Small intestine (tissue), 7 donors: ENCODE measurements at regions not wholly inside any gene's neighbourhood (a gene's known extent, or its start where the extent isn't known, plus 50 kb on each side); places are given as distances from the start of the nearest gene placed in this dataset.

Source experiments
- DNase-seq, 2 donors: peaks; one replicate each; pipeline versions ENCODE4 v3.0.0 to v3.0.0-alpha.2; 2013
- FAIRE-seq: peaks from 2 replicates; lab custom pipeline; 2012; peaks lifted over from hg19 to GRCh38; lab: Jason Lieb, UNC
- H3K27ac ChIP-seq, 3 donors: one replicate each; pipeline ENCODE4 v1.5.1; 2013; ENCODE audit warnings: low read length in 2 of 3, mild to moderate bottlenecking in 2 of 3, control low read depth in 1 of 3, inconsistent platforms in 1 of 3, low read depth in 1 of 3, moderate library complexity in 1 of 3
- H3K27me3 ChIP-seq, 3 donors: one replicate each; pipeline ENCODE4 v1.6.1; 2013; ENCODE audit warnings: low read length in 3 of 3, inconsistent platforms in 1 of 3; ENCODE audit not compliant: control insufficient read depth in 3 of 3, insufficient read depth in 3 of 3
- H3K36me3 ChIP-seq, 3 donors: one replicate each; pipeline ENCODE4 v1.6.1; 2013; ENCODE audit warnings: low read length in 3 of 3, inconsistent platforms in 1 of 3, low read depth in 1 of 3, mild to moderate bottlenecking in 1 of 3, moderate library complexity in 1 of 3; ENCODE audit not compliant: control insufficient read depth in 3 of 3, insufficient read depth in 2 of 3
- H3K4me1 ChIP-seq, 3 donors: one replicate each; pipeline ENCODE4 v1.6.1; 2013; ENCODE audit warnings: low read length in 2 of 3, inconsistent platforms in 1 of 3, low read depth in 1 of 3, mild to moderate bottlenecking in 1 of 3, moderate library complexity in 1 of 3; ENCODE audit not compliant: control insufficient read depth in 3 of 3, insufficient read depth in 2 of 3
- H3K4me3 ChIP-seq, 3 donors: one replicate each; pipeline ENCODE4 v1.5.1; 2013; ENCODE audit warnings: low read length in 3 of 3, control low read depth in 1 of 3, inconsistent platforms in 1 of 3, low read depth in 1 of 3, mild to moderate bottlenecking in 1 of 3, moderate library complexity in 1 of 3
- H3K9me3 ChIP-seq, 2 donors: one replicate each; pipeline ENCODE4 v1.6.1; 2013; ENCODE audit warnings: low read depth in 1 of 2, low read length in 1 of 2; ENCODE audit not compliant: control insufficient read depth in 2 of 2, insufficient read depth in 1 of 2
- WGBS, 3 donors: extraction: QIAGEN DNeasy Blood & Tissue Kit; methylation state at CpG; one replicate each; pipeline ENCODE4 v1.1.7; 2013; 5-methylcytosine and 5-hydroxymethylcytosine counted together
- donor health status: healthy with polysubstance abuse.
- donor health status: control.
- donor health status: control.
- donor health status: Bipolar disorder and iron deficiency.
- donor health status: healthy.

DNA sequence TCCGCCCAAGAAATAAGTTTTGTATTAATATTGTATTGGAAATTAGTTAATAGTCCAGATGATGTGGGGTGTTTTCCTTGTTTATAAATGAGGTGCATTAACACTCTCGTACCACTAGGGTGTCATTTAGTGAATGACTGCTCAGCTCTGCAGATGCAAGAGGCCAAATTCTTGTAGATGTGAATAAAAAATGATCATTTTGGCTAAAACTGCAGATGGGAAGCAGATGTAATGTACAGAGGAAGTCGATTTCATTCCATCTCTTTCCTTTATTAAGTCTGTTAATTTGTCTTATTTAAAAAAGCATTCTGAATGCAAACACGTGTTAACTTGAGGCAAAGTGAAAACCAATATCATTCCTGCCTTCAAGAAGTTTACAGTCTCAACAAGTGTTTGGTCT lies 108.1 kb downstream of the DHX15 start:
- no peaks in the 10 kb centered on the region for H3K36me3 ChIP-seq
- 49 to 53% (median 52%) methylated on average over 4 of the region's 4 CpGs for WGBS, 3 donors
- peaks cover 0 to 9% (median 2%) of the 10 kb centered on the region in 3 donors for H3K4me1 ChIP-seq
- H3K9me3 ChIP-seq = no peaks in the 10 kb centered on the region
- FAIRE-seq (no peak), DNase-seq (peak; percentile 6 to 10)
- peaks cover 5 to 47% (median 13%) of the 10 kb centered on the region in 3 donors for H3K27me3 ChIP-seq
- no peak overlapping the region for H3K4me3 ChIP-seq
- no peak overlapping the region for H3K27ac ChIP-seq

DNA sequence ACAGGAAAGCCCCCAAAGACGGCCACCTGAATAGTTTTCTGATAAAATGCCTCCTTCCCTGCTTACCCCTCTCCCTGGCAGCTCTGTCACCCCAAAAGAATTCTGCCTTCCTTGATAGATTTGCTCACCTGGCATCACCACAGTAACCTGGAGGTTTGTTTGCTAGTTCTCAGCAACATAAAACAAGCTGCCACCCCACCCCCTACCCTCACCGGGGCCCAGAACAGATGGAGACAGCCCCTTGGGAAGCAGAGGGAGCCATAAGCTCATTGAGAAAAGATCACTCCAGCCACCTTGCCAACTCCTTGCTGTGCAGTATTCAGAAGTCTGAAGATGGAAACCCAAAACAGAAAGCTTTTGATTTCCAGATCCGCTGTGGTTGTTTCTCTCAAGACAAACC lies 108.6 kb downstream of the DHX15 start:
- no peak for DNase-seq

DNA sequence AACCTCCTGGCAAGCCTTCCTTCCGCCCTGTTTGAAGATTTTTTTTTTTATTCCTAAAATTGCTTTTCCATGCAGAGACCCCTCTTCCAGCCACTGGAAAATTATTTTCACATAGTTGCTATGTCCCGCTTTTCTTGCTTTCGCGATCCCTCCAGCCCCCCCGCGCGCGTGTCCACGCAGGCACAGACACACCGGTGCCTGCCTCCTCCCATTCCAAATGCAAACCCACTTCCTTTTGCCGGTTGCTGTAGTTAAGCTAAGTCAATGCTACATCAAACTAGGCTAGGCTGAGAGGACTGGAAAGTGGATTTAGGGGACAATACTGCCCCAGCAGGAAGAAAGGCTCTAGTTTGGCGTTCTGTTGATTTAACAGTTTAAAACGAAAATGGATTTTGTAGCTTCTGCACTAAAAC lies 111.0 kb downstream of the DHX15 start:
- 1 to 2% (median 2%) methylated on average over 13 of the region's 13 CpGs for WGBS, 3 donors
- no peaks in the 10 kb centered on the region for H3K36me3 ChIP-seq
- peak overlapping the region in 1 of 3 donors; percentile 27 for H3K27ac ChIP-seq
- FAIRE-seq = no peak
- peak overlapping the region in 2 of 3 donors; percentile 48 to 55 for H3K4me3 ChIP-seq
- peaks cover 0 to 14% (median 4%) of the 10 kb centered on the region in 3 donors for H3K4me1 ChIP-seq
- no peak for DNase-seq
- peaks cover 6 to 71% (median 20%) of the 10 kb centered on the region in 3 donors for H3K27me3 ChIP-seq
- H3K9me3 ChIP-seq = no peaks in the 10 kb centered on the region

More for the DNA sequence above, 108.6 kb downstream of the DHX15 start:
- no peaks in the 10 kb centered on the region for H3K36me3 ChIP-seq
- H3K27me3 ChIP-seq = peaks cover 6 to 51% (median 19%) of the 10 kb centered on the region in 3 donors
- no peak for FAIRE-seq
- WGBS, 3 donors = 76 to 92% (median 81%) methylated on average over 3 of the region's 3 CpGs
- H3K4me1 ChIP-seq = peaks cover 0 to 9% (median 2%) of the 10 kb centered on the region in 3 donors
- H3K4me3 ChIP-seq = no peak overlapping the region
- no peak overlapping the region for H3K27ac ChIP-seq
- no peaks in the 10 kb centered on the region for H3K9me3 ChIP-seq

DNA sequence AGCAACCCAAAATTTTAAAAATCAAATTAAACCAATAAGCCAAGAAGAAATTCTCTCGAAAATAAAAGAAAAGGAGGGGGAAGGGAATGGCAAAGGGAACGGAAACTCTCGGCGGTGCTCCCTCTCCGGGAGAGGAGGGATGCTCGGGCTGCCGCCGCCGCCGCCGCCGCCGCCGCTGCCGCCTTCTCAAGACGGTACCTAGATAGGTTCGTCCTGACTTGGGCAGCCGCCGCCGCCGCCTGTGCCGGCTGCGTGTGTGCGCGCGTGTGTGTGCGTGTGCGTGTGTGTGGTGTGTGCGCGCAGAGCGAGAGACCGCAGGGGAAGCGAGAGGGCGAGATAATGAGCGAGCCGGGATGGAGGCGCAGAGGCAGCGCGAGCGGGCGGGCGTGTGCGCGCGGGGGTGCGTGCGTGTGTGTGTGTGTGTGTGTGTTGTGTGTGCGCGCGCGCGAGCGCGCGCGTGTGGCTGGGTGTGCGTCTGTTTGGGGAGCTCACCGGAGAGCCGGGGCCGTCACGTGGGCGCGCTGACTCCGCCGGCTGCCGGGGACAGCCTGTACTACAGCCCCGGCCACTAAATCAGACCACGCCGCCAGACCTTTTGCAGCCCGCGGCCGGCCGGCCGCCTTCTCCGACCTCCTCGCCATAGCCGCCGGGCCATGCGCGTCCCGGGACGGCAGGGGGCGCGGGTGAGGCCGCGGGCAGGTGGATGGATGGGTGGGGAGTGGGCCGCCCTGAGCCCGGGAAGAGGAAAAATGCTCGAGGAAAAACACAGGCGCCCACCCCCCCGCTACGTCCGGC lies 111.6 kb downstream of the DHX15 start:
- no peaks in the 10 kb centered on the region for H3K36me3 ChIP-seq
- H3K27ac ChIP-seq = peak overlapping the region in 1 of 3 donors; percentile 27
- peaks cover 0 to 14% (median 4%) of the 10 kb centered on the region in 3 donors for H3K4me1 ChIP-seq
- no peaks in the 10 kb centered on the region for H3K9me3 ChIP-seq
- H3K4me3 ChIP-seq = peak overlapping the region; percentile 25 to 55 (median 48)
- FAIRE-seq = no peak
- H3K27me3 ChIP-seq = peaks cover 6 to 71% (median 20%) of the 10 kb centered on the region in 3 donors
- 0% methylated on average over 39 to 93 of the region's 93 CpGs for WGBS, 3 donors
- peak; percentile 25 to 77 for DNase-seq

DNA sequence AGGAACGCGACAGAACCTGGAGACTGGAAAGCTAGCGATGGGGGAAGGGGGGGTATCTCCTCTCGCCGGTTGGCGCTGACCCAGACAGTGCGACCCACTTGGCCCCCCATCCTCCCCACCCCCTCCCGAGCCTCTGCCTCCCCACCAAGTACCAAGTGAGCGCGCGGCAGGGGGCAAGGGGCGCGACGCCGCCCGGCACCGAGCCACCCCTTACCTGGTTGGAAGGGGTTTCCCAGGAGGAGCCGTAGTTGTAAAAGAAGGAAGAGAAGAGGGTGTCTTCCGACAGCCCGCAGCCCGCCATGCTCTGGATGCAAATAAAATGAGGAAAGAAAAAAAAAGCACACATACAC lies 112.2 kb downstream of the DHX15 start:
- Histone ChIP-seq H3K4me1 (peaks cover 0 to 14% (median 4%) of the 10 kb centered on the region in 3 donors), H3K36me3 (no peaks in the 10 kb centered on the region), H3K4me3 (peak overlapping the region; percentile 25 to 55 (median 48)), H3K27ac (peak overlapping the region in 1 of 3 donors; percentile 5), H3K27me3 (peaks cover 6 to 74% (median 20%) of the 10 kb centered on the region in 3 donors), H3K9me3 (no peaks in the 10 kb centered on the region)
- FAIRE-seq = no peak
- DNase-seq = peak in 1 of 2 donors; percentile 33
- 1 to 5% (median 3%) methylated on average over 17 to 21 of the region's 21 CpGs for WGBS, 3 donors

DNA sequence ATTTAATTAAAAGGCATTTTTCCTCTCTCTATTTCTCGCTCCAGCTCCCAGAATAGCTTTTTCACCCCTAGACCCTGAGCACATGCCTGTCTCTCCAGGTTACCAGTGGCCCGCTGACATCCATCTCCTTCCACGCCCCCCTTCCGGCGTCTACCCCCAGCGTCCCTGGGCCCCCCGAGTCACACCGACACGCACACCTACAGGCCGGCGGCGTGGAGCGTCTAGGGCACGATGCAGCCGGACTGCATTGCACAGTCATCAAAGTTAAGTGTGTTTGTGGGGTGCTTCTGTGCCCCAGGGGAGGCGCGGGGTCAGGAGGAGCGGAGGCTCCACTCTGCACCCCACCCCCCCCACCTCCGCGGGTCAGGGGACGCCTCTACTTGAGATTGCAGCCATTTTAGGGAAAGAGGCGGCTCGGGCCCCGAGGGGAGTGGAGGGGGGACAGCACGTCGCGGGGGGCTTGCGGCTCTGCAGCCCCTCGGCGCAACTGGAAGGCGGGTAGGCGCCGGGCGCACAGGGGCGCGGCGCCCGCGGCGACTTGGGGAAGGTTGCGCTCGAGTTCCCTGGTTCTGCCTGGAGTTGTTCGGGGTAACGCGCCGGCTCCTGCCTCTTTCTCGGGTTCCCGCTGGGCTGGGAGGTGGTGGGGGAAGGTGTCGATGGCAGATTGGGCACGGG lies 112.7 kb downstream of the DHX15 start:
- FAIRE-seq = no peak
- no peaks in the 10 kb centered on the region for H3K36me3 ChIP-seq
- peak overlapping the region in 2 of 3 donors; percentile 5 to 8 for H3K27ac ChIP-seq
- peaks cover 6 to 74% (median 20%) of the 10 kb centered on the region in 3 donors for H3K27me3 ChIP-seq
- H3K4me3 ChIP-seq = peak overlapping the region; percentile 25 to 55 (median 48)
- H3K4me1 ChIP-seq = peaks cover 0 to 14% (median 4%) of the 10 kb centered on the region in 3 donors
- H3K9me3 ChIP-seq = no peaks in the 10 kb centered on the region
- DNase-seq = peak in 1 of 2 donors; percentile 40
- WGBS, 3 donors = 1 to 2% (median 2%) methylated on average over 27 to 50 of the region's 50 CpGs

DNA sequence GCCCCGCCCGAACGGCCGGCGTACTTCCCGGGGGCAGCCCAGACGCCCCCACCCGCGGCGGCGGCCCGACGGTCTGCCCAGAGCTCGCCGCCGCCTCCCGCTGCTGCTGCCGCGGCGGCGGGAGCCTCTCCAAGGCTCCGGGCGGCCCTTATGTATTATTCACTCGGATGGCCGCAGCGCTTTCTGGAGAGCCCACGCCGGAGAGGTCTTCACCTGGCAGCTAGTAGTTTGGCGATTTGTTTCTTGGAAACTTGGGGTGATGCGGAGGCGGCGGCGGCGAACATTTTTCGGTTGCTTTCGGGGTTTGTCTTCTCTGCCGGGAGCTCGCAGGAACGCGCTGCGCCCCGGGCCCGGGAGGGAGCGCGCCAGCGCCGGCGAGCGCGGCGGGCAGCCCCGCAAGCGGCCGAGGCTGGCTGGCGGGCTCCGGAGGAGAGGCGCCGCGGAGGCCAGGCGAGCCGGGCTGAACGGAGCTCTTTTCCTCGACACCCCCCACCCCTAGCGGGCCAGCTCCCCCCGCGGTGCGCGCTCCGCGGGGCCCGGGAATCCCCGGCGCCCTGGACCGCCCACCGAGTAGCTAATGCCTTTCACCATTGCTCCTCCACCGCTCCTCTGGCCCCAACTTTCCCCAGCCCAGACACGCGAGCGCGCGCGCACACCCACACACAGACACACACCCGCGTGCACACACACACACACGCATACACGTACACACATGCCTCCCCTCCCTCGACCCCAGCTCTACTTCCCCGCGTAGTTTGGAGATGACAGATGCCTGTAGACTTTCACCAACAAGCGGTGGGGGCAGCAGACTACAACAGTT lies 113.5 kb downstream of the DHX15 start:
- Histone ChIP-seq H3K36me3 (no peaks in the 10 kb centered on the region), H3K9me3 (no peaks in the 10 kb centered on the region), H3K27ac (peak overlapping the region in 2 of 3 donors; percentile 8 to 56), H3K27me3 (peaks cover 6 to 76% (median 20%) of the 10 kb centered on the region in 3 donors), H3K4me1 (peaks cover 0 to 14% (median 4%) of the 10 kb centered on the region in 3 donors), H3K4me3 (peak overlapping the region; percentile 4 to 55 (median 48))
- DNase-seq = peak in 1 of 2 donors; percentile 60
- WGBS, 3 donors = 0% methylated on average over 57 to 90 of the region's 90 CpGs
- no peak for FAIRE-seq

DNA sequence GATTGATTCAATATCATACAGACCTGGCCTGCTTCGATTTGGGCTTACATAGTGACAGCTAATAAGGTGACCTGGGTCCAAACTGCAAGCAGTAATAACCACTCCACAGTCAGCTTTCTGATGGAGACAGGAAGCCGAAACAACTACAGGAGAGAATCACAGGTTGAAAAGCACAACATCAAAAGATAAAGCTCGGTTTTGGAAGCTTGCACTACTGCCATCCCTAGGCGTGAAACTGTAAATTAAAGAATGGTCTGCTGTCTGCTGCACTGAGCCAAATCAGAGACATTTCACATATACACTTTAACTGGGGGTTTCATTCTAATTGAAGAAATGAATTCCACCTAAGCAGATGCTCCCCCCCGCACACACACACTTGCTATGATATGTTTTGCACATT lies 116.3 kb downstream of the DHX15 start:
- Histone ChIP-seq H3K27ac (no peak overlapping the region), H3K27me3 (peaks cover 9 to 63% (median 20%) of the 10 kb centered on the region in 3 donors), H3K4me3 (no peak overlapping the region), H3K9me3 (no peaks in the 10 kb centered on the region), H3K4me1 (peaks cover 0 to 10% (median 4%) of the 10 kb centered on the region in 3 donors), H3K36me3 (no peaks in the 10 kb centered on the region)
- no peak for FAIRE-seq
- WGBS, 3 donors = 67 to 84% (median 83%) methylated on average over 5 of the region's 5 CpGs
- DNase-seq = no peak
